ENCODE measurements at regions not wholly inside any gene's neighbourhood (a gene's known extent, or its start where the extent isn't known, plus 50 kb on each side); places are given as distances from the start of the nearest gene placed in this dataset.

- TF ChIP-seq CTCF (IDR thresholded peaks at IDR 0.05; ENCODE audit: control extremely low read depth in 1 of 3, insufficient read depth in 1 of 3, low read depth in 1 of 3, low read length in 3 of 3) = no peak
- TF ChIP-seq ATF3 (IDR thresholded peaks at IDR 0.05; ENCODE audit: insufficient read depth, low read depth, low read length) = no peak
- no peak for TF ChIP-seq TAF1 (IDR thresholded peaks at IDR 0.05; ENCODE audit: low read depth, low read length)
- no peak for TF ChIP-seq POLR2AphosphoS5 (IDR thresholded peaks at IDR 0.05; ENCODE audit: low read depth, low read length)
- TF ChIP-seq SIN3A (conservative IDR thresholded peaks at IDR 0.05 in 1 of 2, IDR thresholded peaks at IDR 0.05 in 1 of 2; ENCODE audit: low read depth in 1 of 2, low read length in 2 of 2) = no peak
- no peak for TF ChIP-seq RXRA (IDR thresholded peaks at IDR 0.05; ENCODE audit: insufficient read depth, low read depth, low read length)
- TF ChIP-seq CREB1 (IDR thresholded peaks at IDR 0.05) = no peak
- TF ChIP-seq PHF8 (conservative IDR thresholded peaks at IDR 0.05; ENCODE audit: low read depth, low read length) = no peak
- TF ChIP-seq, protein P1, sequence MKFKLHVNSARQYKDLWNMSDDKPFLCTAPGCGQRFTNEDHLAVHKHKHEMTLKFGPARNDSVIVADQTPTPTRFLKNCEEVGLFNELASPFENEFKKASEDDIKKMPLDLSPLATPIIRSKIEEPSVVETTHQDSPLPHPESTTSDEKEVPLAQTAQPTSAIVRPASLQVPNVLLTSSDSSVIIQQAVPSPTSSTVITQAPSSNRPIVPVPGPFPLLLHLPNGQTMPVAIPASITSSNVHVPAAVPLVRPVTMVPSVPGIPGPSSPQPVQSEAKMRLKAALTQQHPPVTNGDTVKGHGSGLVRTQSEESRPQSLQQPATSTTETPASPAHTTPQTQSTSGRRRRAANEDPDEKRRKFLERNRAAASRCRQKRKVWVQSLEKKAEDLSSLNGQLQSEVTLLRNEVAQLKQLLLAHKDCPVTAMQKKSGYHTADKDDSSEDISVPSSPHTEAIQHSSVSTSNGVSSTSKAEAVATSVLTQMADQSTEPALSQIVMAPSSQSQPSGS (IDR thresholded peaks at IDR 0.05; ENCODE audit: low read length) = no peak
Observed at GRCh38 chr20:4369119-4369797, 120.2 kb upstream of the ADRA1D start (continued).

Data from H1 (cell line).